Stimulated activated CD4-positive, alpha-beta T cell treated with anti-CD3 and anti-CD28 coated beads, Interleukin-1b, Interleukin-23, amount 100 ng/mL, for 24 hours (primary cell): ENCODE measurements at regions not wholly inside any gene's neighbourhood (a gene's known extent, or its start where the extent isn't known, plus 50 kb on each side); places are given as distances from the start of the nearest gene placed in this dataset.

Experiments
- DNase-seq, 4 experiments: peaks; one replicate each; pipeline ENCODE4 v3.0.0-alpha.2; 2020; ENCODE audit warnings: low read depth in 4 of 4, low spot score in 1 of 4

DNA sequence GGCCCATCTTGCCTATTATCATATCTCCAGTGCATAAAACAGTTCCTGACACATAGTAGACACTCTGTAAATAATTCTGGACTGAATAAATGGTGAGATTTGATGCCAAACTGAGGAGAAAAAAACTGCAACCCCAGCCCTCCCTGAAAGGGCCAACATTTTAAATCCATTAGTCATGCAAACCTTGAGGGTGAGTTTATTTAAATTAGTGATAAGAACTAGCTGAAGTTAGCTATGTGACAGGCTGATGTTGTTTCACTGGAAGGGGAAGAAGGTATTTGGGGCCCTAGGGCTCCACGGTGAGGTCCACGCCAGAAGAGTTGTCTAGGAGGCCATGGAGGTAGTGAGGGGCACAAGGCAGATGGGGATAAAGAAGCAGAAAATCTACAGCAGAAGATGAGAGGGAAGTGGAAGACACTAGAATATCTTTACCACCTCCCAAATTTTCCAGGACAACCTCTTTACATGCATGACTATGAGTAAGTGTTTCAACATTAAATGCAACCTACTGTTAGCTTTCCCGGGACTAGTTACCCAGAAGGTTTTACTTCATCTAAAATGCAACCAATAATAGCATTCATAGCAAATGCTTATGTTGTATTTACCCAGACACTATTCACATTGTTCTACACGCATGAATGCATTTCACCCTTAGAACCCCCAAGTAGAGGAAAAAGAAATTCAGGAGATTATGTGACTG is 183.2 kb upstream of the LYZL1 start:
- no peak for DNase-seq

DNA sequence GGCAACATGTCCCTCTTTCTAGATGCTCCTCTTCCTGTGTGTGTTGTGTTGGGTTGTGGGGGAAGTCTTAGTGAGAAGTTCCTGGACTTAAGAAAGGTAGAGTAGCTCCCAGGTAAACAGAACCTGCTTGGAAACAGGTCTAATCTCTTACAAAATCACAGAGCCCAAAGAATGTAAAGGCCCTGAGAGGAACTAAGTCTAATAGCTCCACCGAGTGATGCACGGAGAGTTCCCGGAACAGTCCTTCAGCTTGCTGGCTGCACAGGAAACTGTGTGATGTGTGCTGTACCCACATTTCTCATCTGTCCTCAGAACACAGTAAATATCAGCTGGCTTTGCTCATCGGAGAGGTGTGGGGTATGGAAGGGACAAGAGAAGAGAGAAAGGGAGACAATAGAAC is 182.6 kb upstream of the LYZL1 start:
- no peak for DNase-seq

DNA sequence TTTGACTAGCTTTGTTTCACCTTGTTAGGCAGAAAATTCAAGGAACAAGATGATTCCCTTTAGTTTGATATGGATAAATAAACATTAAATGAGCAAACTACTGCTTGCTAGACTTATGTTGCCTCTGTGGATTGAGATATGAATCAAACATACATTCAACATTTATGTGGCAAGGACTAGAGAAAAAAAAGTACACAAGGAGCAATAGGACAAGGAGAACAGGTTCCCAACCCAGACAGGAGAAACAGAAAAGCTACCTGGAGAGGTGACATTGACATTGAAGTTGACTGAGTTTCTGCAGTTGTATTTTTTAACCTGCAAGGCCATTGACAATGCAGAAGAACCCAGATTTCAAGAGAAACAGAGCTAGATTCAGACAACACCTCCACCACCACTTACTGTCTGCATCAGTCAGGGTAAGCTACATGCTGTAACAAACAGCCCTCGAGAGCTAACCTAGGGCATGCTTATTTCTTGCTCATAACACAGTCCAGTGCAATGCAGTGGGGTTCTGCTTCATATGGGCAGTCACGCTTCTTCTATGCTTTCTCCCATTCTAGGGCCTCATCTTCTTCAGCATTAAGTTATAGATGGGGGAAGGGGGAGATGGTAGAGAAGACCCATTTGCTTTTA is 180.9 kb upstream of the LYZL1 start:
- no peak for DNase-seq

DNA sequence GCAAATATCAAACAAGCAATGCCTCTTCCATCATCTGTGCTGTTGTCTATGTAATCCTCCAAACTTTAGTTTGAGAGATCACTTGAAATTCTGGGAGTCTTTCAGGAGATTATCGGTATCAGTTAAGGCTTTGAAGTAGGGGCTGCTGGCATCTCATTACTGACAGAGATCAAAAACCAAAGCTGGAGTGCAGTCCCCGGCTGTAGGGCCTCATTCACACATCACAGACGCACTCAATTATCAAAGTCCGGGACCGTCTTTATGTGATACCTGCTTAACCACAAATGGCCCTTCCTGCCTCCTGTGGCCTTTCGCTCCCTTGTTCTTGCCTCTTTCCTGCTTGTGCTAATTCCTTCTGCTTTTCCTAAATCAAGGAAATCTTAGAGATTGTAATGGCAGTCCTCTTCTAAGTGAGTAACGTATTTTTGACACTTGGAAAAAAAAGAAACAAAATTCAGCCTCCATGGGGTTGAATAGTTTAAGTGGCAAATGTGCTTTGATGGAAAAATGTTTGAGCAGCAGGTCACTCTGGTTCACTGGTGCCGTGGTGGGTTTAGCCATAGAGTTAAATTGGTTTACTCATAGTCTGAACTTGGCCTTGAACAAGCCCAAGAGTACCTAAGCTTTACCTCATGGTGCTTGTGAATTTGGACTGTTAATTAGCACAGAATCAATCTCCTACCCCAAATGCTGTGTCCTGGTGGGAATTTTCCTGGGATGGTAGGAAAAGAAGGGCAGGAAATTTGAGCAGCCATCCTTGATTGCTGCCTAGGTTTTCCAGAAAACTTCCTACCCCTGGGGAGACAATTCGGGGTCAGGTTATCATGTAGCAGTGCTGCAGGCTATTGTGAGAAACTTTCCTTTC is 178.9 kb upstream of the LYZL1 start:
- DNase-seq = no peak

DNA sequence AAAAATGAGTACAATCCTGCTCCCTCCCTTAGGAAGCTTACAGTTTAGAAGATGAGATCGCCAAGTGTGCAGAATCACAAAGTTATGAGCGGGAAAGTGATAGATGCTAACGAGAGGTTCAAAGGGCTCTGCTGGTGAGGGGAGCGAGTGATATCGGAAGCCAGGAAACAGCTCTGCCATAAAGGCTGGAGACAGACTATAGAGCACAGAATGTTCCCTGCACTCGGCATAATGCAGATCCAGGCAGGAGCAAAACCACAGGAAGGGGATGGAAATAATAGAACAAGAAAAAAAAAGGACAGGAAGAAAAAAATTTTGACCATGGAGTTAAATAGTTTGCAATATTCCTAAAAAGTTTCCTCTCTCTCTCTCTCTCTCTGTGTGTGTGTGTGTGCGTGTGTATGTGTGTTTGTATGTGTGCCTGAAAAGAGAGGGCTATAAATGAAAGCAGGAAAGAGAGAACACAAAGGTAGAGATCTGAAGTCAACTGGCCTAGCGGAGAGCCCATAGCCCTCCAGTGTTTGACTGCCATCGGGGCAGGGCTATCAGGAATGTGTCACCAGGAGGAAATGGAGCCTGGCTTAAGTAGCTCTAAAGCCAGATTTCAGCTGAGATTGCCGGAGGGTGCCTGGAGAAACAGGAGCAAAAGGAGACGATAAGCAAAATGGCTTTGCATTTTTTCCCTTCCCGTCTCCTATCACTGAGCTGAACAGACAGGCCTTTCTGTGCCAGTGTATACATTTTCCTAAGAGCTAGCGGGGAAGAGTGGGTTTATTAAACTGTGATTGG is 175.8 kb upstream of the LYZL1 start:
- DNase-seq = no peak

DNA sequence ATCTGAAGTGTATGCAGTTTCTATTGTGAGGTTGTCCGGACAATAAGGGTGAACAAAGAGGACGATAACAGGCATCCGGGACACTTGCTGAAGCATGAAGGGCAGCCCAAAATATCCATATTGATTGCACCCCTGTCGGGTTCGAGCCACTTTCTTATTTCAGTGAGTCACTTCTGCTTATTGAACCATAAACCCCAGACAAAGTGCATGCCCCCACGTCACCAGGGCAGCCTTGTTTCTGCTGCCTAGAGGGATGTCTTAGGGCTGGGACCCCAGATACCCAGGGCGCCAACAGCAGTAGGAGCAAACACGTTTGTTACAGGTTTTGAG is 175.3 kb upstream of the LYZL1 start:
- DNase-seq = no peak

DNA sequence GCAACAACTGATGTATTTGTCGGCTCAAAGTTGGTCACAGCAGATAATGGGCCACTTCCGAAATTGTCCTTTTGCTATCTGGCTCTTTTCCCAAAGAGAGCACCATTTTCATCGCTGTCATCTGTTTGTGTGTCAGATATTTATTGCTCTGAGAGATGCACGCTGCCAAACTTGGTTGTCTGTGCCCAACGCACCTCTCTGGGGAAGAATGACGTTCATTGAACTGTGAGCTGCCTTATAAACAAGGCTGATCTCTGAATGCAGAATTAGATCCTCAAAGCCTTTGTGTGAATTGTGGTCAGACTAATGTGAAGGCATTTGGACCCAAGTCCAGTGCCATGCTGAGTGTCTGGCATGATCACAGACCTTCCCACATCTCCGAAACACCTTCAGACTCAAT is 174.7 kb upstream of the LYZL1 start:
- no peak for DNase-seq

DNA sequence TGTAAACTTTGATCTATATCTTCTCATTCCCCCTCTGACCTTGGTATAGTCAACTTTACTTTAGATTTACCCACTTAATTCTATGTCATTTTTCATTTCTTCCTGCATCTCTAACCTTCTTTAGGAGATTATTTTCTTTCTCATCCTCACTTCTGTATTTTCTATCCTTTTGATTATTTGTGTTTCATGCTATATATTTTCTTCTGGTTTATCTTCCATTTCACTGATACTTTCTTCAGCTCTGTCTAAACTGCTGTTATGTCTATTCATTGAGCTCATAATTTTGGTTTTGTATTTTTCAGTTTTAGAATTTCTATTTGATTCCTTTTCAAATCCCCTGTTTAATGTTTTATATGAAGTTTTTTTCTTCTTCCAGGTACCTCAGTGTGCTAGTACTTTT is 171.1 kb upstream of the LYZL1 start:
- DNase-seq = no peak

DNA sequence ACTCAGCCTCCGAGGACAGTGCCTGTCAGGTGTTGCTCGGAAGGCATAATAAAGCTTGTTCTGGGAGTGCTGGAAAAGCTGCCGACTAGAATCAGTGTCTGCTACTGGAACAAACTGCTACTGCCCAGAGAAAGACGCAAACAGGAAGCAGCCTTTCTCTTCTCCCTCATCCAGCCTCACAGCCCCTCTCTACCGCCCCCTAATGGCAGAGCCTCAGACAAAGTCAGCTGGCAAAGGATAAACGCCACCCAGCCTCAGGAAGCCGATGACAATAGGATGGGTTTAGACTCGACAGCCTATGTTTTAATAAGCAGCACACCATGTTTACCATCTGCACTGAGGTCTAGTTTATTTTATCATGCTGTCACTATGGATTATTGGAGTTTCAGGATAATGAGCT is 169.5 kb upstream of the LYZL1 start:
- no peak for DNase-seq

DNA sequence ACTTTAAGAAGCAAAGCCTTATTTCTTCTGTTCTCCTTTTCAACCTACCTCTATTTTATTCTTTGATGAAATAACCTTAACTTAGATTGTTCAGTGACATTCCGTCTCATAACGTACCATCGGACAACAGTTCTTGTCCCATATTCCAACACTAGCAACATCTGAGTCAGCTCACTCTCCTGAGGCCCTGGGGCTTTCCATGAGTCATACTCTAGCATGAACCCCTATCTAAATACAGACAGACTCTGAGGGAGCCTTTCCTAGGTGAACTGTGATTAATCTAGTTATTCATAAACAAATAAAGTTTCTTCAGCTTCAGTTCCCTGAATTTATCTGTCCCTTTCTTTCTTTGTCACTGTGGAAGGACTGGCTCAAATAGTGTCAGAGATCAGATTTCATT is 168.7 kb upstream of the LYZL1 start:
- DNase-seq = no peak

DNA sequence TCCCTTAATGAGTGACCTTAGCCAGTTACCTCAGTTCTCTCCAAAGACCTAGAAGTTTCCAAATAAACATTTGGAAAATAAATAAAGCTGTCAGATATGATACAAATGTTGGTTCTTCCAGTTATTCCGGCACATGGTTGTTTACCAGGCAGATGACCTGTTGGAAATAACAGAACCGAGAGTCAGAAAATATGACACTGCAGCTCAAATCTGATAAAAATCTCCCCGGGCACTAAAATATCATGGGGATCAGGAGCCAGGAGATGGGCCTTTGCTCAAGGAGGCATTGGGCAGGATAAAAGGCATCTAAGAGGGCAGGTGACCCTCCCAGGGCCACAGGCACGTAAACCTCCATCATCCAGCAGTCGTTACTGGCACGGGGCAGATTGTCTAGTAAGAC is 164.0 kb upstream of the LYZL1 start:
- no peak for DNase-seq

DNA sequence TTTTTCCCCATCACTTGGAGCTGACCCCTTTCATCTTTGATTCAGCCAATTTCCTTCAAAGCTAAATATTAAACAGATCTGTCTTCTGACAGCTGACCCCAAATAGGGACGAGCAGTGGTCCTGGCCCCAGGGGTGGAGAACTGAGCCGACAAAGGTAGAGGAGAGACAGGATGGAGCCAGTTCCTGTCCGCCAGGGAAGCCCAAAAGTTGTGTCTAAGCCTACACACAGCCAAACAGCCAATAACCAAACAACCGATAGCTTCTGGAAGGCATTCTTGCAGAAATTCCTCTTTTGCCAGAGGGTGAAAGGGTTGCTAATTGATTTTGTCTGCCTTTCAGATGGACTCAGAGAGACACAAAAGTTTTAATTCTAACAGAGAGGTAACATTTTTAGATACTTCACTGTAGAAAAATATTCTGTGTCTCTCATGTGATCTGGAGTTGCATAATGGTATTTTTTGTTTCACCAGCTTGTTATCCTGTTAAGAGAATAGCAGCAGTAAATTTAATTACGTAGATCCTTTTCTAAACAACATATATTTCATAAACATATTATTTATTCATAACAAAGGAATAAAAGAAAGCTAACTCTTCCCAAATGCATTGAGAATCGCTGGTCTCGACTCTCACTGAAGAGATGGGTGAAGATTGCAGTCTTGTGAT is 161.7 kb upstream of the LYZL1 start:
- no peak for DNase-seq

DNA sequence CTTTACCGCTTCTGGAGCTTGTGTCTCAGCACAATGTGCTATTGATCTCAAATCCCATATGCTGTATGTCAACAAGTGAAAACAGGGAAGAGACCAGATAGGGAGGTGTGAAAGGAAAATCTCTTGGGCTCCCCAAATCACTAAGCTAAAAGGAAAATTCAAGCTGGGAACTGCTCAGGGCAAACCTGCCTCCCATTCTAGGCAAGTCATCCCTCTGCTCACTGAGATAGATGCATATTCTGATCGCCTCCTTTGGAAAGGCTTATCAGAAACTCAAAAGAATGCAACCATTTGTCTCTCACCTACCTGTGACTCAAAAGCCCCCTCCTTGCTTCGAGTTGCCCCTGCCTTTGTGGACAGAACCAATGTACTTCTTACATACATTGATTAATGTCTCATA is 161.1 kb upstream of the LYZL1 start:
- DNase-seq = no peak

DNA sequence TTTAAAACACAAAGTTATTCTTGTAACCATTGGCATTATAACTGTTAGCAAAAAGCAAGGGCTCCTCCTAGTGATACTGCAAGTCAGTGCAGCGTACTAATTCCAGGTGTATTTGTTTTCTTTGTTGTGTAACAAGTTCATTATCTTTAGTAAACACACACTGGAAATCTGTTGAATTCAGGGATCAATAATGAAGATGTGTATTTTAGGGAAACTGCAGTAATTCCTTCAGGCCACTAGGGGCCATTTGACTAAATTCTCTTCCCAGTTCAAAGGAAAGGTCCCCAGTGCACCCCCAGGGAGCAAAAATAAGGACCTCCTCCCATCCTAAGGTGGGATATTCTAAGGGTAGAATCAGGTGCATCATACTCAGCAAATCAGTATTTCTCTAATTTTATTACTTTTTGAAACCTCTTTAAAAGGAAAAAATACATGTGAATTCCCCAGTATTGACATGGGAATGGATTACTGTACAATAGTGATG is 158.6 kb upstream of the LYZL1 start:
- DNase-seq = no peak

DNA sequence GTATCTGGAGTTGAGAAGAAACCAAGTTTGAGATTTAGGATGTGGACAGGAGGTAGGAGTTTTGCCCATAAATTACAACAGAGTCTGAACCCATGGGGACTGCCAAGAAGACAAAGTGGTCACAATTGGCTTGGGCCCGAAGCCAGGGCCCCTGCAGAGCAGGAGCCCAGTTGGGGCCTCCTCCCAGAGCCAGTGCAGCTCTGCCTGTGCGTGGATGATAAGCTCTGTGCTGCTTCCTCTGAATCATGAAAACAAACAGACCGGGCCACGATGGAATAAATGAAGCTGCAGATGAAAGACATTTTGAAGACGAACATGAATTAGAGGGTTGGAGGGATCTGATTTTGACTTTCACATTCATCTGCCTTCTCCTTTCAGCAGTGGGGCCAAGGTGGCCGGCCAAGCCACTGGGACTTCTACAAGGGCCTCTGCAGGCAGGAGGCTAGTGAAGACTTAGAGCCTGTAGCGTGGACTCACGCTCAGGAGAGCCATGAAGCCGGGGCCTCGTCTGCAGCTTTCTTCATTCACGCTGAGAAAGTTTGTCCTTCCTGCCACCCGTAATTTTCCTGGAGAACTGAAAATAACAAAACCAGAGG is 156.8 kb upstream of the LYZL1 start:
- no peak for DNase-seq

DNA sequence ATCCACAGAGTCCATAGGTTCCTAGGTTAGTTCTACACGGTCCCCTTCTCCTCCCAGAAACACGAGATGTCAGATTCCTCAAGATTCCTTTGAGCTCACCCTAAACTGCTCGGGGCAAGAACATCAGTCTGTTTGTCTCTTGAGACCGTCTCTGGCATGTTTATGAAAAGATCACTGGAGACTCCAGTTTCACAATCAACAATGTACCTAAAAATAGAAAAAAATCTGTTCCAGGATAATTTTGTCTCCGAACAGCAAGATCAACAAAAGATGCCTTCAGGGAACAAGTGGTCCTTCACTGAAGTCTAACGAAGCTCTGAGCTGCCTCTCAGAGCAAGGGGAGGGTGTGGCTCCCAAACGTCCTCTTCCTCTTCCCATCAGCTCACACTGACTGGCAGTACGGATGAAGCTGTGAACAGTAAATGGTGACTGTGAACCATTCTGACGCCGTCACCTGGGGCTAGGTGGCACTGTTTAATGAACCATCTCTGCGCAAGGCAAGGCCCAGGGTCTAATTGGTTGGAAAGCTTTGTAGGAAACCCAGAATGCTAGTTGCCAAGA is 156.2 kb upstream of the LYZL1 start:
- no peak for DNase-seq

DNA sequence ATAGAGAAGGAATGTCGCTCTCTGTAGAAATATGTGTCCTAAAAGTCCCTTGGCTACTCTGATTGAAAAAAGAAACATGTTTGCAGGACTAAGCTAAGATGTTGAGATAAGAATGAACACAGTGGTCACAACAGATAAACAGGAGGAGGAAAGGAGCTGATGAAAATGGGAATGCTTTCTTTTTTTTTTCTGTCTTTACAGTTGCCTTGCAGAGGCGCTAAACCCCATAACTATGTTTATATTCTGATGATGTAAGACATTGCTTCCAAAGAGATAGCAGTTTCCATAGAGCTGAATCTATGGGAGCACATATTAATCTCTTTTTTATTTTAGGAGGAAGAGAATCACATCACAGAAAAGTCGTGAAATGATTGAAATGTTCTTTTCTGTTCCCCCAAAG is 153.5 kb upstream of the LYZL1 start:
- DNase-seq = no peak

DNA sequence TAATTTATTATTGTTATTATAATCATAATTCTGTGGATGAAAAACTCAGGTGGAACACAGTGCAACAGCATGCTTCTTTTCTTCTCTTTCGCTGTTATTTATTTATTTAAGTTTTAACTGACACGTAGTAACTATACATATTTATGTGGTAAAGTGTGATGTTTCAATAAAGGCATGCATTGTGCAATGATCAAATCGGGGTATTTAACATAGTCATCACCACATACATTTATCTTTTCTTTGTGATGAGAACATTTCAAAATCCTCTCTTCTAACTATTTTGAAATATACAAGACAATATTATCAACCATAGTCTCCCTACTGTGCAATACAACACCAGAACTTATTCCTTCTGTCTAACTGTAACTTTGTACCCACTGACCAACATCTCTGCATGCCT is 152.5 kb upstream of the LYZL1 start:
- DNase-seq = no peak

DNA sequence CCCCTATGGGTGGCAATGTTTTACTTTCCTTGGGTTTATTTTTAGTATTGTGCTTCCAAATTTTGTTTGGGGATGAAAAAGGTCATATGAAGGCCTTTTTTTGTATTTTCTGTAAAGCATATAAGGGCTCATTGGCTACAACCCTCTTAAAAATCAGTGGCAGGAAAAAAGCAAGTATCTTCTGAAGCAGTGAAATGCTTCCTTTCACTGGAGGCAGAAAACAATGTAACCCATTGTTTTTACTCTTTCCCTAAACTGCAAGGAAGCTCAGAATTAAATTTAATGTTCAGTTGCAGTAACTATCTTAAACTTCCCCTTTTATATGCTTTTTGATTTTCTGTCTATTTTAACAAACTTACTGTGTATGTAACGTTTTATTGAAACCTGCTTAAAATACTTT is 148.7 kb upstream of the LYZL1 start:
- DNase-seq = no peak

DNA sequence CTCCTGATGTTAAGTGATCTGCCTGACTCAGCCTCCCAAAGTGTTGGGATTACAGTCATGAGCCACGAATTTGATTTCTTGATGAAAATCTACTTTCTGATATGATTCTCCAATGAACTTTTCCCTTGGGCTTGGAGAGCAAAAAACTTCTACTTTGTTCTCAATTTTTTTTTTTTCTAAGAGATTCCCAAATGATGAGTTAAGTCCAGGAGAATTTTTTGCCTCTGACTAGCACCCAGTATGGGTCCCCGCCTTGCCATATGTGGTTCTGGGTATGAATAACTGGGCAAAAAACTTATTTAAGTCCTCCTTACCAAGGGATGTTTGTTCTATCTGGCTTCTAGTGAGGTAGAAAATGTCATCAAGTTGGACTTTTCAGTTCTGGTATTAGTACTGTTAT is 147.9 kb upstream of the LYZL1 start:
- DNase-seq = no peak
